Vagina (tissue), 2 donors: ENCODE measurements at regions not wholly inside any gene's neighbourhood (a gene's known extent, or its start where the extent isn't known, plus 50 kb on each side); places are given as distances from the start of the nearest gene placed in this dataset.

Experiments used
- DNase-seq, 2 donors: peaks; one replicate each; pipeline ENCODE4 v3.0.0-alpha.2; 2017; ENCODE audit errors: extremely low spot score in 2 of 2
- H3K27ac ChIP-seq: fragments of 200-600 bp; sonication (generic); one replicate; pipeline ENCODE4 v1.5.1; 2019
- H3K27me3 ChIP-seq: fragments of 200-600 bp; sonication (generic); one replicate; pipeline ENCODE4 v1.5.1; 2019
- H3K36me3 ChIP-seq, 2 donors: fragments of 200-600 bp; sonication (generic); one replicate each; pipeline ENCODE4 v1.5.1; 2017 to 2019
- H3K4me1 ChIP-seq: fragments of 200-600 bp; sonication (generic); one replicate; pipeline ENCODE4 v1.5.1; 2019
- H3K4me3 ChIP-seq, 2 donors: fragments of 200-600 bp; sonication (generic); 1 replicate in 1 of 2; 2 replicates in 1 of 2; pipeline ENCODE4 v1.5.1; 2016 to 2019
- H3K9me3 ChIP-seq: fragments of 200-600 bp; sonication (generic); one replicate; pipeline ENCODE4 v1.5.1; 2019
- POLR2A ChIP-seq, 2 donors: fragments of 450-650 bp; IDR thresholded peaks; one replicate each; pipeline ENCODE4 v1.6.1; 2017; ENCODE audit warnings: antibody characterized with exemption in 2 of 2, mild to moderate bottlenecking in 2 of 2, moderate library complexity in 2 of 2
- POLR2AphosphoS5 ChIP-seq, 2 donors: sonication (generic); formaldehyde crosslinking; IDR thresholded peaks; one replicate each; pipeline ENCODE4 v1.9.0; 2017; ENCODE audit warnings: antibody characterized with exemption in 2 of 2, mild to moderate bottlenecking in 2 of 2, low read depth in 1 of 2; ENCODE audit not compliant: insufficient read depth in 1 of 2
- intact Hi-C: fragments of 100-400 bp; cut with DNase I; formaldehyde crosslinking; loops from one replicate; pipeline ENCODE4 v1.15.1; 2023
- TF ChIP-seq, protein P1 (sequence below), 3 experiments: fragments of 450-650 bp in 2 of 3; fragments of 200-600 bp in 1 of 3; sonication (generic) in 1 of 3; IDR thresholded peaks; one replicate each; pipeline ENCODE4 v1.5.1; 2017 to 2019; ENCODE audit warnings: antibody characterized with exemption in 3 of 3, mild to moderate bottlenecking in 2 of 3, moderate library complexity in 2 of 3

DNA sequence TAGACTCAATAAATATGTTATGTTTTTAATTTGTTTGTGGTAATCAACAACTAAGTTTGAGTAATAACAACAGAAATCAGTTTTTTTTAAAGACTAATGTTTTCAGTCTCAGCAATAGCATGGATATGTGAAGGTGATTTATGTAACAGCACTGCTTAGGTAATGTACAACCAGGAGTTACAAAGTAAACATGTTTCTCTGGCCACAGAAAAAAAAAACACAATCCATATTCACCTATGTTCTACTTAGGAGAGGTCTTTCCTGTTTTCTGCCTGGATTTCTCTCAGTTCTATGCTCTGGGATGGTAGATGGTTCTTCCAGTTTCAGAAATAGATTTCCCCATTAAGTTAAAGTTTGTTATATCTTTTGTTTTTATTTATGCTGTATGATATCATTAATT, 579.4 kb downstream of the SI start:
- no peaks in the 10 kb centered on the region for H3K9me3 ChIP-seq
- DNase-seq, result no peak
- no peak overlapping the region for H3K27ac ChIP-seq
- H3K36me3 ChIP-seq, result no peaks in the 10 kb centered on the region
- no peaks in the 10 kb centered on the region for H3K27me3 ChIP-seq
- H3K4me3 ChIP-seq, result no peak overlapping the region
- TF ChIP-seq POLR2AphosphoS5 (IDR thresholded peaks at IDR 0.05; ENCODE audit: insufficient read depth in 1 of 2, low read depth in 1 of 2), result no peak
- no peak for TF ChIP-seq POLR2A (IDR thresholded peaks at IDR 0.05)
- intact Hi-C loops, result no loop called here
- no peaks in the 10 kb centered on the region for H3K4me1 ChIP-seq

DNA sequence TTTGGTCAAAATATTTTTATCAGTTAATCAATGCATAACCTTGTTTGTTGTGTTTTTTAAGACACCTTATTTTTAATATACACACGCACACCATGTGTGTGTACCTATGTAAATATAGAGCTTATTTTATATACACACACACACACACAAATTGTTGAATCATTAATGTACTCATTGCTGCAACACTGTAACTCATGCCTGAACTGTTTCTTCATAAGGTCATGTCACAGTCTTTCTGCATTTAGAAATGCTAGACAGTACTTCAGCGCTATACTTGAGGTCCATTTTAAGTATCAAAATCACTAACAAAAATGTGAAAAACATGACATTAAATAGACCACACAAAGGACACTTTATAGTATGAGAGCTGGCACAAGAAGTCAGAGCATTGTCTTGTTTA, 589.4 kb downstream of the SI start:
- intact Hi-C loops, result no loop called here
- peaks cover 4% of the 10 kb centered on the region for H3K4me1 ChIP-seq
- DNase-seq, result no peak
- H3K27ac ChIP-seq, result no peak overlapping the region
- no peaks in the 10 kb centered on the region for H3K27me3 ChIP-seq
- no peaks in the 10 kb centered on the region for H3K9me3 ChIP-seq
- no peaks in the 10 kb centered on the region for H3K36me3 ChIP-seq
- H3K4me3 ChIP-seq, result no peak overlapping the region
- TF ChIP-seq, protein P1, sequence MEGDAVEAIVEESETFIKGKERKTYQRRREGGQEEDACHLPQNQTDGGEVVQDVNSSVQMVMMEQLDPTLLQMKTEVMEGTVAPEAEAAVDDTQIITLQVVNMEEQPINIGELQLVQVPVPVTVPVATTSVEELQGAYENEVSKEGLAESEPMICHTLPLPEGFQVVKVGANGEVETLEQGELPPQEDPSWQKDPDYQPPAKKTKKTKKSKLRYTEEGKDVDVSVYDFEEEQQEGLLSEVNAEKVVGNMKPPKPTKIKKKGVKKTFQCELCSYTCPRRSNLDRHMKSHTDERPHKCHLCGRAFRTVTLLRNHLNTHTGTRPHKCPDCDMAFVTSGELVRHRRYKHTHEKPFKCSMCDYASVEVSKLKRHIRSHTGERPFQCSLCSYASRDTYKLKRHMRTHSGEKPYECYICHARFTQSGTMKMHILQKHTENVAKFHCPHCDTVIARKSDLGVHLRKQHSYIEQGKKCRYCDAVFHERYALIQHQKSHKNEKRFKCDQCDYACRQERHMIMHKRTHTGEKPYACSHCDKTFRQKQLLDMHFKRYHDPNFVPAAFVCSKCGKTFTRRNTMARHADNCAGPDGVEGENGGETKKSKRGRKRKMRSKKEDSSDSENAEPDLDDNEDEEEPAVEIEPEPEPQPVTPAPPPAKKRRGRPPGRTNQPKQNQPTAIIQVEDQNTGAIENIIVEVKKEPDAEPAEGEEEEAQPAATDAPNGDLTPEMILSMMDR (IDR thresholded peaks at IDR 0.05), result no peak

GRCh38 chr3:164486150-164486549, 592.1 kb downstream of the SI start:
- Histone ChIP-seq H3K9me3 (no peaks in the 10 kb centered on the region), H3K36me3 (no peaks in the 10 kb centered on the region), H3K27ac (no peak overlapping the region), H3K27me3 (no peaks in the 10 kb centered on the region), H3K4me1 (peaks cover 4% of the 10 kb centered on the region), H3K4me3 (no peak overlapping the region)
- TF ChIP-seq POLR2A (IDR thresholded peaks at IDR 0.05) (no peak), POLR2AphosphoS5 (IDR thresholded peaks at IDR 0.05; ENCODE audit: insufficient read depth in 1 of 2, low read depth in 1 of 2) (peak in 1 of 2 donors; percentile 24)
- TF ChIP-seq, protein P1 (IDR thresholded peaks at IDR 0.05), result no peak
- intact Hi-C loops, result no loop called here
- no peak for DNase-seq

GRCh38 chr3:164479978-164480377, 598.3 kb downstream of the SI start:
- Histone ChIP-seq H3K27me3 (no peaks in the 10 kb centered on the region), H3K27ac (no peak overlapping the region), H3K4me1 (peaks cover 4% of the 10 kb centered on the region), H3K4me3 (no peak overlapping the region), H3K36me3 (no peaks in the 10 kb centered on the region), H3K9me3 (no peaks in the 10 kb centered on the region)
- intact Hi-C loops, result no loop called here
- DNase-seq, result no peak
- TF ChIP-seq POLR2AphosphoS5 (IDR thresholded peaks at IDR 0.05; ENCODE audit: insufficient read depth in 1 of 2, low read depth in 1 of 2) (no peak), POLR2A (IDR thresholded peaks at IDR 0.05) (no peak)
- TF ChIP-seq, protein P1 (IDR thresholded peaks at IDR 0.05), result no peak

- H3K4me1 ChIP-seq, result peaks cover 4% of the 10 kb centered on the region
- no peak overlapping the region for H3K4me3 ChIP-seq
- intact Hi-C loops, result no loop called here
- H3K9me3 ChIP-seq, result no peaks in the 10 kb centered on the region
- no peaks in the 10 kb centered on the region for H3K36me3 ChIP-seq
- H3K27ac ChIP-seq, result no peak overlapping the region
- no peaks in the 10 kb centered on the region for H3K27me3 ChIP-seq
- DNase-seq, result no peak
- TF ChIP-seq POLR2A (IDR thresholded peaks at IDR 0.05), result no peak
Measured at GRCh38 chr3:164479406-164479805, 598.9 kb downstream of the SI start.

GRCh38 chr3:164478323-164478722, 600.0 kb downstream of the SI start:
- no peak for TF ChIP-seq POLR2AphosphoS5 (IDR thresholded peaks at IDR 0.05; ENCODE audit: insufficient read depth in 1 of 2, low read depth in 1 of 2)
- TF ChIP-seq, protein P1 (IDR thresholded peaks at IDR 0.05), result no peak
- no peak for TF ChIP-seq POLR2A (IDR thresholded peaks at IDR 0.05)
- Histone ChIP-seq H3K4me1 (no peaks in the 10 kb centered on the region), H3K4me3 (no peak overlapping the region), H3K27me3 (no peaks in the 10 kb centered on the region), H3K27ac (no peak overlapping the region), H3K36me3 (no peaks in the 10 kb centered on the region), H3K9me3 (no peaks in the 10 kb centered on the region)
- intact Hi-C loops, result no loop called here
- no peak for DNase-seq
